ENCODE measurements at regions not wholly inside any gene's neighbourhood (a gene's known extent, or its start where the extent isn't known, plus 50 kb on each side); places are given as distances from the start of the nearest gene placed in this dataset.

GRCh38 chr22:47583959-47584562, 821.6 kb downstream of the TBC1D22A start:
- no peaks in the 10 kb centered on the region for H3K27me3 ChIP-seq (ENCODE audit: control insufficient read depth, insufficient read depth, low read length)
- no peak overlapping the region for H3K9ac ChIP-seq (ENCODE audit: low read length)
- no peaks in the 10 kb centered on the region for H3K4me1 ChIP-seq (ENCODE audit: control insufficient read depth, insufficient read depth, low read length)
- H3K4me3 ChIP-seq (ENCODE audit: low read length): no peak overlapping the region
- H3K36me3 ChIP-seq (ENCODE audit: control insufficient read depth, insufficient read depth, low read length): no peaks in the 10 kb centered on the region
- no peak overlapping the region for H3K27ac ChIP-seq (ENCODE audit: low read depth, low read length)

GRCh38 chr22:47582067-47582466, 819.6 kb downstream of the TBC1D22A start:
- no peaks in the 10 kb centered on the region for H3K36me3 ChIP-seq (ENCODE audit: control insufficient read depth, insufficient read depth, low read length)
- no peak overlapping the region for H3K9ac ChIP-seq (ENCODE audit: low read length)
- H3K4me1 ChIP-seq (ENCODE audit: control insufficient read depth, insufficient read depth, low read length): no peaks in the 10 kb centered on the region
- no peaks in the 10 kb centered on the region for H3K27me3 ChIP-seq (ENCODE audit: control insufficient read depth, insufficient read depth, low read length)
- no peak overlapping the region for H3K4me3 ChIP-seq (ENCODE audit: low read length)
- H3K27ac ChIP-seq (ENCODE audit: low read depth, low read length): no peak overlapping the region

- H3K4me3 ChIP-seq (ENCODE audit: low read length): no peak overlapping the region
These were observed 817.7 kb downstream of the TBC1D22A start for GRCh38 chr22:47580121-47580520.

GRCh38 chr22:47576908-47577307, 814.5 kb downstream of the TBC1D22A start:
- Histone ChIP-seq H3K4me1 (ENCODE audit: control insufficient read depth, insufficient read depth, low read length) (no peaks in the 10 kb centered on the region), H3K27ac (ENCODE audit: low read depth, low read length) (no peak overlapping the region), H3K4me3 (ENCODE audit: low read length) (no peak overlapping the region), H3K36me3 (ENCODE audit: control insufficient read depth, insufficient read depth, low read length) (no peaks in the 10 kb centered on the region), H3K9ac (ENCODE audit: low read length) (no peak overlapping the region), H3K27me3 (ENCODE audit: control insufficient read depth, insufficient read depth, low read length) (no peaks in the 10 kb centered on the region)

More at GRCh38 chr22:47580121-47580520, 817.7 kb downstream of the TBC1D22A start:
- Histone ChIP-seq H3K4me1 (ENCODE audit: control insufficient read depth, insufficient read depth, low read length) (no peaks in the 10 kb centered on the region), H3K9ac (ENCODE audit: low read length) (no peak overlapping the region), H3K27me3 (ENCODE audit: control insufficient read depth, insufficient read depth, low read length) (no peaks in the 10 kb centered on the region), H3K36me3 (ENCODE audit: control insufficient read depth, insufficient read depth, low read length) (no peaks in the 10 kb centered on the region), H3K27ac (ENCODE audit: low read depth, low read length) (no peak overlapping the region)

- no peak overlapping the region for H3K27ac ChIP-seq (ENCODE audit: low read depth, low read length)
- H3K36me3 ChIP-seq (ENCODE audit: control insufficient read depth, insufficient read depth, low read length): no peaks in the 10 kb centered on the region
- no peaks in the 10 kb centered on the region for H3K27me3 ChIP-seq (ENCODE audit: control insufficient read depth, insufficient read depth, low read length)
- no peak overlapping the region for H3K4me3 ChIP-seq (ENCODE audit: low read length)
- H3K9ac ChIP-seq (ENCODE audit: low read length): no peak overlapping the region
- no peaks in the 10 kb centered on the region for H3K4me1 ChIP-seq (ENCODE audit: control insufficient read depth, insufficient read depth, low read length)
These were observed 812.8 kb downstream of the TBC1D22A start for GRCh38 chr22:47575291-47575690.

GRCh38 chr22:47574556-47574955, 812.1 kb downstream of the TBC1D22A start:
- Histone ChIP-seq H3K9ac (ENCODE audit: low read length) (no peak overlapping the region), H3K4me3 (ENCODE audit: low read length) (no peak overlapping the region), H3K4me1 (ENCODE audit: control insufficient read depth, insufficient read depth, low read length) (no peaks in the 10 kb centered on the region), H3K36me3 (ENCODE audit: control insufficient read depth, insufficient read depth, low read length) (no peaks in the 10 kb centered on the region), H3K27ac (ENCODE audit: low read depth, low read length) (no peak overlapping the region), H3K27me3 (ENCODE audit: control insufficient read depth, insufficient read depth, low read length) (no peaks in the 10 kb centered on the region)

GRCh38 chr22:47573141-47573540, 810.7 kb downstream of the TBC1D22A start:
- Histone ChIP-seq H3K27me3 (ENCODE audit: control insufficient read depth, insufficient read depth, low read length) (no peaks in the 10 kb centered on the region), H3K9ac (ENCODE audit: low read length) (no peak overlapping the region), H3K36me3 (ENCODE audit: control insufficient read depth, insufficient read depth, low read length) (no peaks in the 10 kb centered on the region), H3K4me3 (ENCODE audit: low read length) (no peak overlapping the region), H3K27ac (ENCODE audit: low read depth, low read length) (no peak overlapping the region), H3K4me1 (ENCODE audit: control insufficient read depth, insufficient read depth, low read length) (no peaks in the 10 kb centered on the region)

- Histone ChIP-seq H3K36me3 (ENCODE audit: control insufficient read depth, insufficient read depth, low read length) (no peaks in the 10 kb centered on the region), H3K9ac (ENCODE audit: low read length) (no peak overlapping the region), H3K4me1 (ENCODE audit: control insufficient read depth, insufficient read depth, low read length) (no peaks in the 10 kb centered on the region), H3K27me3 (ENCODE audit: control insufficient read depth, insufficient read depth, low read length) (no peaks in the 10 kb centered on the region), H3K27ac (ENCODE audit: low read depth, low read length) (no peak overlapping the region), H3K4me3 (ENCODE audit: low read length) (no peak overlapping the region)
These were observed 810.0 kb downstream of the TBC1D22A start for GRCh38 chr22:47572443-47572842.

- Histone ChIP-seq H3K27ac (ENCODE audit: low read depth, low read length) (no peak overlapping the region), H3K27me3 (ENCODE audit: control insufficient read depth, insufficient read depth, low read length) (no peaks in the 10 kb centered on the region), H3K9ac (ENCODE audit: low read length) (no peak overlapping the region), H3K36me3 (ENCODE audit: control insufficient read depth, insufficient read depth, low read length) (no peaks in the 10 kb centered on the region), H3K4me1 (ENCODE audit: control insufficient read depth, insufficient read depth, low read length) (no peaks in the 10 kb centered on the region), H3K4me3 (ENCODE audit: low read length) (no peak overlapping the region)
These were observed 809.2 kb downstream of the TBC1D22A start for GRCh38 chr22:47571616-47572015.

GRCh38 chr22:47570851-47571250, 808.4 kb downstream of the TBC1D22A start:
- Histone ChIP-seq H3K36me3 (ENCODE audit: control insufficient read depth, insufficient read depth, low read length) (no peaks in the 10 kb centered on the region), H3K27me3 (ENCODE audit: control insufficient read depth, insufficient read depth, low read length) (no peaks in the 10 kb centered on the region), H3K27ac (ENCODE audit: low read depth, low read length) (no peak overlapping the region), H3K4me3 (ENCODE audit: low read length) (no peak overlapping the region), H3K4me1 (ENCODE audit: control insufficient read depth, insufficient read depth, low read length) (no peaks in the 10 kb centered on the region), H3K9ac (ENCODE audit: low read length) (no peak overlapping the region)

GRCh38 chr22:47570300-47570685, 807.8 kb downstream of the TBC1D22A start:
- no peak overlapping the region for H3K9ac ChIP-seq (ENCODE audit: low read length)
- no peaks in the 10 kb centered on the region for H3K4me1 ChIP-seq (ENCODE audit: control insufficient read depth, insufficient read depth, low read length)
- no peak overlapping the region for H3K4me3 ChIP-seq (ENCODE audit: low read length)
- H3K27me3 ChIP-seq (ENCODE audit: control insufficient read depth, insufficient read depth, low read length): no peaks in the 10 kb centered on the region
- no peak overlapping the region for H3K27ac ChIP-seq (ENCODE audit: low read depth, low read length)
- H3K36me3 ChIP-seq (ENCODE audit: control insufficient read depth, insufficient read depth, low read length): no peaks in the 10 kb centered on the region

- H3K27me3 ChIP-seq (ENCODE audit: control insufficient read depth, insufficient read depth, low read length): no peaks in the 10 kb centered on the region
- no peak overlapping the region for H3K4me3 ChIP-seq (ENCODE audit: low read length)
These were observed 807.2 kb downstream of the TBC1D22A start for GRCh38 chr22:47569389-47570299.

GRCh38 chr22:47568700-47569099, 806.2 kb downstream of the TBC1D22A start:
- H3K27me3 ChIP-seq (ENCODE audit: control insufficient read depth, insufficient read depth, low read length): no peaks in the 10 kb centered on the region
- H3K9ac ChIP-seq (ENCODE audit: low read length): no peak overlapping the region
- peaks cover 4% of the 10 kb centered on the region for H3K4me1 ChIP-seq (ENCODE audit: control insufficient read depth, insufficient read depth, low read length)
- H3K4me3 ChIP-seq (ENCODE audit: low read length): no peak overlapping the region
- H3K36me3 ChIP-seq (ENCODE audit: control insufficient read depth, insufficient read depth, low read length): no peaks in the 10 kb centered on the region
- no peak overlapping the region for H3K27ac ChIP-seq (ENCODE audit: low read depth, low read length)

More at GRCh38 chr22:47569389-47570299, 807.2 kb downstream of the TBC1D22A start:
- Histone ChIP-seq H3K27ac (ENCODE audit: low read depth, low read length) (no peak overlapping the region), H3K4me1 (ENCODE audit: control insufficient read depth, insufficient read depth, low read length) (peaks cover 4% of the 10 kb centered on the region), H3K36me3 (ENCODE audit: control insufficient read depth, insufficient read depth, low read length) (no peaks in the 10 kb centered on the region), H3K9ac (ENCODE audit: low read length) (no peak overlapping the region)
